AG10803 (cell line): ENCODE measurements at regions not wholly inside any gene's neighbourhood (a gene's known extent, or its start where the extent isn't known, plus 50 kb on each side); places are given as distances from the start of the nearest gene placed in this dataset.

ENCODE experiments used
- DNase-seq: peaks from one replicate; pipeline ENCODE4 v3.0.0; 2010; ENCODE audit warnings: low read depth
- H3K4me3 ChIP-seq: 2 replicates; pipeline ENCODE4 v1.5.1; 2011; ENCODE audit warnings: mild to moderate bottlenecking, low read length, control low read depth
- TF ChIP-seq, protein P1 (sequence below): conservative IDR thresholded peaks from 2 replicates; pipeline ENCODE4 v1.5.1; 2011; ENCODE audit warnings: mild to moderate bottlenecking, low read length, control low read depth, inconsistent platforms

DNA sequence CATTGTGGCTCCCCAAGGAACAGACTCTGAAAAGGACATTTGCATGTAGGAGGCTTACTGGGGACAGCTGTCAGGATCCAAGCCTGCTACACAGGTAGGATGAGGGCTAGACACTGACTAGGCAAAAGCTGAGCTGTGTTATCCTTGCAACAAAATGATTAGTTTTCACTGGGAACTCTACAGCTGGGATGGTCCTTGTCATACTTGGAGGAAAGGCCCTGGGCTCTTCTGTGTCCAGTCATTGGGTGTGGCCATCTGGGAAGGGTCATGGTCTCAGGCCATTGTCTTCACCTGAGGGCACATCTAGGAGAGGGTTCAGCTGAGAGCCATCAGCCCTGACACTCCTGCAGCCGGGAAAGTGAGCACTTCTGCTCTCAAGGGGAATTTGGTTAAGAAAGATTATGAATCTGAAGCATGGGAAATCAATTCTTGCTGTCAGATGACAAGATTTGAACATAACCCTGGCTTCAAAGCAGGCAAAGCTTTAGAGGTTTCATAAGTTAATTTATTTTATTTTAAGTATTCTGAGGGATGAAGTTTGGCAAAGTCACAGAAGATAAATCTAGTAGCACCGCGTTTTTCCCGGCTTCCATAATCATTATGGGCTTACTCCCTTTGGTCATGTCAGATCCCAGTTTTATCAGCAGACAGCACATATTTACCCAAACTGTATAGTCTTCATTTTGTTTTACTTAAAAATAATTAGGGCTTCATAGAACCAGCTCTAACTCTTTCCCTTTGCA is 78.4 kb upstream of the SLC22A23 start:
- DNase-seq: no peak
- H3K4me3 ChIP-seq: no peak overlapping the region
- TF ChIP-seq, protein P1, sequence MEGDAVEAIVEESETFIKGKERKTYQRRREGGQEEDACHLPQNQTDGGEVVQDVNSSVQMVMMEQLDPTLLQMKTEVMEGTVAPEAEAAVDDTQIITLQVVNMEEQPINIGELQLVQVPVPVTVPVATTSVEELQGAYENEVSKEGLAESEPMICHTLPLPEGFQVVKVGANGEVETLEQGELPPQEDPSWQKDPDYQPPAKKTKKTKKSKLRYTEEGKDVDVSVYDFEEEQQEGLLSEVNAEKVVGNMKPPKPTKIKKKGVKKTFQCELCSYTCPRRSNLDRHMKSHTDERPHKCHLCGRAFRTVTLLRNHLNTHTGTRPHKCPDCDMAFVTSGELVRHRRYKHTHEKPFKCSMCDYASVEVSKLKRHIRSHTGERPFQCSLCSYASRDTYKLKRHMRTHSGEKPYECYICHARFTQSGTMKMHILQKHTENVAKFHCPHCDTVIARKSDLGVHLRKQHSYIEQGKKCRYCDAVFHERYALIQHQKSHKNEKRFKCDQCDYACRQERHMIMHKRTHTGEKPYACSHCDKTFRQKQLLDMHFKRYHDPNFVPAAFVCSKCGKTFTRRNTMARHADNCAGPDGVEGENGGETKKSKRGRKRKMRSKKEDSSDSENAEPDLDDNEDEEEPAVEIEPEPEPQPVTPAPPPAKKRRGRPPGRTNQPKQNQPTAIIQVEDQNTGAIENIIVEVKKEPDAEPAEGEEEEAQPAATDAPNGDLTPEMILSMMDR: no peak

DNA sequence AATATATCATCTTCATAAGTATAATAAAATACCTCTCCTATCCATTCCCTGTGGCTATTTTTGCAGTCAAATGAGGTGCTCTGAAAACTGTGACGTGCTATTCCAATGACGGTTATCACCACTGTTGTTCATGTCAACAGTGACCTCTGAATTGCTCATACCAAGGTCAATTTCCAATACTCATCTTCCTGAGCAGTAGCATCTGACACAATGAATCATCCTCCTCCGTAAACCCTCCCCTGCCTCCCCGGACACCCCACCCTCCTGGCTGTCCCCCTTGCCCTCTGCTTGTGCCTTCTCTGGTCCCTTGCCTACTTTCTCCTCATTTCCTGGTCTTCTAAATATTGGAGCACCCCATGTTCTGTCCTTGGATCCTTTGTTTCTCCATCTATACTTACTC is 77.7 kb upstream of the SLC22A23 start:
- TF ChIP-seq, protein P1: no peak
- no peak for DNase-seq
- H3K4me3 ChIP-seq: no peak overlapping the region

DNA sequence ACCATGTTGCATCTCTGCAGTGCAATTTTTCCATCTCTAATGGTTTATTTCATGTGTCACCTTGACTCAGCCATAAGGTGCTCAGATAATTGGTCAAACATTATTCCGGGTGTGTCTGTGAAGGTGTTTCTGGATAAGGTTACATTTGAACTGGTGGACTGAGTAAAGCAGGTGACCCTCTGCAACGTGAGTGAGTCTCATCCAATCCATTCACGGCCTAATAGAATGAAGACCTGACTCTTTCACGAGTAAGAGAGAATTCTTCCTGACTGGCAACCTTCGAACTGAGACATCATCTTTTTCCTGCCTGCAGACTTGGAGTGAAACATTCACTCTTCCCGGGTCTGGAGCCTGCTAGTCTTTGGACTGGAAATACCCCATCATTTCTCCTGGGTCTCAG is 77.1 kb upstream of the SLC22A23 start:
- TF ChIP-seq, protein P1: no peak
- no peak overlapping the region for H3K4me3 ChIP-seq
- DNase-seq: no peak

DNA sequence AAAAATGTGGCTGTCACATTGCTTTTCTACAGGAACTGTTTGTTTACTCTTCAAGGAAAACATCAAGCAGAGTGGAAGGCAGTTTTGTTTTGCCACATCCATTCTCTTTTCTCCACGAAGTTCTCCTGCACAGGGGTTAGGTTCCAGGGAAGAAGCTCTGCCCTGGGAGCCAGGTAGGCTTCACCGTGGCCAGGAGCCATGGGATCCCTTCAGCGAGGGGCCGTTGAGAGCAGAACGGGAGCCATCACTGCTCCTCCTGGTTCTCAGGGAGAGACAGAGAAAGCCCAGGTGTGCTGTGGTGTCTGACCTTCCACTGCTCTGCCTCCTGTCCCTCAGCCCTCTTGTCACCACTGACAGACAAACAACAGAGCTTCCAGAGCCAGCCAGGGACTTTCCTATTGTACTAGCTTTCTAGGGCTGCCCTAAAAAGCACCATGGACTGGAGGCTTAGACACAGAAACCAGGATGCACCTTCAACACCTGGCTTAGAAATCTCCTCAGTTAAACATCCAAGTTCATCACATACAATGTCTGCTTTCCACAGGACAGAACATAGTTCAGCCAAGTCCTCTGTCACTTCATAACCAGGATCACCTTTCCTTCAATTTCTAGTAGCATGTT is 75.6 kb upstream of the SLC22A23 start:
- TF ChIP-seq, protein P1: no peak
- H3K4me3 ChIP-seq: no peak overlapping the region
- DNase-seq: no peak

DNA sequence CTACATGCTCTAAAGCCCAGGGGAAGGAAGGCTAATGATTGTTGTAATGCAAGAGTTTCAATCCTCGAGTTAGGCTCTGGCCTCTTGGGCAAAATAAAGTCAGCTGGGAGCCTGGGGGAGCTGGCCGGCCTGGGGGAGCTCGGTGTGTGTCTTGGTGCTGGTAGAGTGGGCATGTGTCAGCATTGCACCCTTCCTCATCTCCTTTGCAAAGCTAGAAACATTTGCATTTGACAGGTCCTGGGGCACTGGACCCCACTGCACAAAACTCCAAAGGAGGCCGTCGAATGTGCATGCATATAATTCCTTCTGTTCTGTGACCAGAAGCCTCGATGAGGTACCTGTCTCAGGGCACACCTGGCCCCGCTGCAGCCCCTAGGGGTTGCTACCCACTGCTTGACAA is 74.6 kb upstream of the SLC22A23 start:
- TF ChIP-seq, protein P1: no peak
- H3K4me3 ChIP-seq: no peak overlapping the region
- DNase-seq: no peak

DNA sequence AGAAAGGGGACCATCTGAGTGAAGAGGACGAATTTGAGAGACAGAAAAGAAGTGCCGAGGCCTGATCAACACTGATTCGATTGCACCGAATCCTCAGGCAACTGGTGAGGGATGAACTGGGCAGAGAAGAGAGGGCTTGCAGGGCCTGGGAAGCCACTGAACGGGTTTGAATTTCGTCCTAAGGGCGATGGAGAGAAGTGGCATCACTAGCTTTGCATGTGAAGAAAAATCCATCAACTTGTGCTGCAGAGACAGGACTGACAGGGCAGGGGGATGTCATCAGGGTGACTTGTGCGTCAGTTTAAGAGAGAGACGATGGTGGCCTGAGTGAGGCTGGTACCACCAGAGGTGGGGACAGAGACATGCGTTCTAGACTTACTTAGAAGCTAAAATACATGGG is 73.7 kb upstream of the SLC22A23 start:
- TF ChIP-seq, protein P1: no peak
- DNase-seq: no peak
- H3K4me3 ChIP-seq: no peak overlapping the region

DNA sequence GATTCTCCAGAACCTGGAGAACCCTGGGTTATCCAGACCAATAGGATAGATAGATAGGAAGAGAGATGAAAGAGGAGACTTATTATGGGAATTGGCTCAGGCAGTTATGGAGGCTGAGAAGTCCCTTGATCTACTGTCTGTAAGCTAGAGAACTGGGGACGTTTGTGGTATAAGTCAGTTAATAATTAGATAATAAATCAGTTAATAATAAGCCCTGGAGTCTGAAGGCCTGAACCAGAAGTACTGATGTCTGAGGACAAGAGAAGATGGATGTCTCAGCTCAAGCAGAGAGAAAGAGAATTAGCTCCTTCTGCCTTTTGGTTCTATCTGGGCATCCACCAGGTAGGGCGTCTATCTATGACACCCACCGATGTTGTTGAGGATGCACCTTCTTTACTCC is 72.9 kb upstream of the SLC22A23 start:
- no peak for DNase-seq
- H3K4me3 ChIP-seq: no peak overlapping the region
- TF ChIP-seq, protein P1: no peak
